GM13976 (cell line): ENCODE measurements at regions not wholly inside any gene's neighbourhood (a gene's known extent, or its start where the extent isn't known, plus 50 kb on each side); places are given as distances from the start of the nearest gene placed in this dataset.

Experiments used
- DNase-seq: peaks from one replicate; pipeline ENCODE4 v3.0.0; 2012; ENCODE audit warnings: low spot score
- in situ Hi-C: fragments of 300-500 bp; cut with MboI; formaldehyde crosslinking; loops from one replicate; pipeline ENCODE4 v1.12.0; 2022; ENCODE audit warnings: low sequenced_read_pairs, mixed read lengths, inconsistent platforms; ENCODE audit not compliant: unreplicated experiment
- TF ChIP-seq, protein P1 (sequence below): IDR thresholded peaks from 2 replicates; pipeline ENCODE4 v1.5.1; 2012; ENCODE audit warnings: borderline replicate concordance, mild to moderate bottlenecking; ENCODE audit not compliant: insufficient read depth; ENCODE audit errors: extremely low read depth, missing control alignments, control extremely low read depth

DNA sequence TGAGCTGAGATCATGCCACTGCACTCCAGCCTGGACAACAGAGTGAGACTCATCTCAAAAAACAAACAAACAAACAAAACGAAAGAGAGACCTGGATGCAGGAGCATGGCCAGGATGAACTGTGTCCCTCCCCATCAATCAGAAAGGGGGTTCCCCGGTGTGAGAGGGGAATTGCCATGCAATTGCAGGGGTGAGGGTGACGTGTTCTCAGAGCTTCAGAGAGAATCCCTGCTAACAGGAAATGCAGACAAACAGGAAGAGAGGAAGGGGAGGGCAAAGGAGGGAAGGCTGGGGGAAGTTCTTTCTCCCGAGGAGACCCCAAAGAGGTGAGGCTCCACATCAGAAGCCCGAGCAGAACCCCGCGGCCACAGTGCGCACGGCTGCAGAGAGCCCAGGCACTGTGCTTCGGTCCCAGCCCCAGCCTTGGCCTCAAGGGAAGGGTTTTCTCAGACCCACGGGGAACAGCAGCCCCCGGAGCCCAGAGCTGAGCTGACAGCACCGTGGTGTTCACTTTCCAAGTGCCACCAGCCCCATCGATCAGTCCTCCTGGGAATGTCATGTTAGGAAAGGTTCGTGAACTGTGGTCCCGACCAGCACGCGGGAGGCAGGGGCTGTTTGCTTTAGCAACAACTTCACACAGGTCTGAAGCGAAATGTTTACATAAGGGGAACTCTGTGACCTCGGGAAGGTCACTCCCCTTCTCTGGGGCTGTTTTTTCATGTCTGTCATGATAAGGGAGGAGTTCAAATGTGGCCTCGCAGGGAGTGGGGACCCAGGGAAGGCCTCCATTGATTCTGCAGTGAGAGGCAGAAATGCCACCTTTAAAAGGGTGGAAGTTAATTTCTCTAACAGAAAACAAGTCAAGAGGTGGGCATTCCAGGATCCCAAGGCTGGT, 108.0 kb upstream of the ANO1 start:
- in situ Hi-C loops, result no loop called here
- DNase-seq, result no peak
- TF ChIP-seq, protein P1, sequence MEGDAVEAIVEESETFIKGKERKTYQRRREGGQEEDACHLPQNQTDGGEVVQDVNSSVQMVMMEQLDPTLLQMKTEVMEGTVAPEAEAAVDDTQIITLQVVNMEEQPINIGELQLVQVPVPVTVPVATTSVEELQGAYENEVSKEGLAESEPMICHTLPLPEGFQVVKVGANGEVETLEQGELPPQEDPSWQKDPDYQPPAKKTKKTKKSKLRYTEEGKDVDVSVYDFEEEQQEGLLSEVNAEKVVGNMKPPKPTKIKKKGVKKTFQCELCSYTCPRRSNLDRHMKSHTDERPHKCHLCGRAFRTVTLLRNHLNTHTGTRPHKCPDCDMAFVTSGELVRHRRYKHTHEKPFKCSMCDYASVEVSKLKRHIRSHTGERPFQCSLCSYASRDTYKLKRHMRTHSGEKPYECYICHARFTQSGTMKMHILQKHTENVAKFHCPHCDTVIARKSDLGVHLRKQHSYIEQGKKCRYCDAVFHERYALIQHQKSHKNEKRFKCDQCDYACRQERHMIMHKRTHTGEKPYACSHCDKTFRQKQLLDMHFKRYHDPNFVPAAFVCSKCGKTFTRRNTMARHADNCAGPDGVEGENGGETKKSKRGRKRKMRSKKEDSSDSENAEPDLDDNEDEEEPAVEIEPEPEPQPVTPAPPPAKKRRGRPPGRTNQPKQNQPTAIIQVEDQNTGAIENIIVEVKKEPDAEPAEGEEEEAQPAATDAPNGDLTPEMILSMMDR, result no peak

DNA sequence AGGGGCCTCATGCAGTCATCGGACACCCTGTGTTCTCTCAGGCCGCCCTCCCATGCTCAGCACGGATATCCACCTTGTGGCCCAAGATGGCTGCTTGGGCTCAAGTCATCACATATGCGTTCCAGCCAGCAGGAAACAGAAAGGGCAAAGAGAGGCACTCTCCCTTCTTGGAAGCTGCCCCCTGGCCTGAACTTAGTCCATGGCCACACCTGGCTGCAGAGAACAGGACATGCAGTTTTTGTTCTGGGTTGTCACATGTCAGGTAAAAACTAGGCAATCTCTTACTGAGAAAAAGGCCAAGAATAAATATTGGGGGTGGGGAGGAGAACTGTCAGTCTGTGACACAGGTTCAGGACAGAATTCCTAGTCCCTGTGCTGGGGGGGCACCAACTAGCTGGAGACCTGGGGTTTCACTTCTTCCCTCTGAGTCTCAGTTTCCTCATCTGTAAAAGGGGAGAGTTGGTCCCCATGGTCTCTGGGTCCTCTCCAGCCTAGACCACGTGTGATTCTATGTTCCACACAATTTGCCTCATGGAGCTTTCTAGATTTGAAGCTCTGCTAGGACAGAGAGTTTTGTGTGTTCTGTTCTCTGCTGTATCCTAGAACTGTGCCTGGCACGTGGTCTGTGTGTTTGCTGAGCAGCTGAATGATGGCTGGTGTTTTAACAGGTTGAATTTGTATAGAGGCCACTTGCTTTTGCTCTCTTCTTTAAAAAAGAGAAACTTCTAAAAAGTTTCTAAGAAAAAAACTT, 107.2 kb upstream of the ANO1 start:
- in situ Hi-C loops, result no loop called here
- no peak for DNase-seq
- TF ChIP-seq, protein P1, result no peak

DNA sequence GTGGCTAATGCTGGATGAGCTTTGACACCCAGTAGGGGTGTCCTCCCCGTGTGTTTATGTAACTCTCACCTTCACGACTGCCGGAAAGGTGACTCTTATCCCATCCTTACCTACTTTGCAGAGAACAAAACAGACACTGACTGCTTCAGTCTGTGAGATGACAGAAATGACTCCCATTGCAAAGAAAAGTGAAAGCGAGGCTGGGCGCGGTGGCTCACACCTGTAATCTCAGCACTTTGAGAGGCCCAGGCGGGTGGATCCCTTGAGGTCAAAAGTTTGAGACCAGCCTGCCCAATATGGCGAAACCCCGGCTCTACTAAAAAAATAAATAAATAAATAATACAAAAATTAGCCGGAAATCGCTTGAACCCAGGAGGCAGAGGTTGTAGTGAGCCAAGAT, 106.4 kb upstream of the ANO1 start:
- in situ Hi-C loops, result no loop called here
- TF ChIP-seq, protein P1, result no peak
- DNase-seq, result no peak

DNA sequence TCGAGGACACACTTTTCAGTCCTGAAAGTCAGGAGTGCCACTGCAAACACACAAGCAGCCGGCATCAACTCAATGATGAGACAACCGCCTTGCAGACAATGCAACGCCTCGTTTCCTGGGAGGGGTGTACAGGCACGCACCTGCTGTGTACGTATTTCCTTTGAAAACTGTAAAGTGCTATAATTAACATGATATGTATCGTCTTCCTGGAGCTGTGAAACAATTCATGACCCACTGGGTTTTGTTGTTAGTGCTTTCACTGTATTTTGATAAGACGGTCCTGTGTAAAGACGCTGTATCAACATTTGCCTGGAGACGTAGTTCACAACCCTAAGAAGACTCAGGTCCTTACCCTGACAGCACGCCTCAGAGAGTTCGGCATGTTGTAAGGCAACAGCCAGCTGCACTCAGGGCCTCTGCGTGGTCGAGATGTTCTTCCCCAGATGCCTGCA, 105.7 kb upstream of the ANO1 start:
- TF ChIP-seq, protein P1, result no peak
- DNase-seq, result no peak
- in situ Hi-C loops, result no loop called here

DNA sequence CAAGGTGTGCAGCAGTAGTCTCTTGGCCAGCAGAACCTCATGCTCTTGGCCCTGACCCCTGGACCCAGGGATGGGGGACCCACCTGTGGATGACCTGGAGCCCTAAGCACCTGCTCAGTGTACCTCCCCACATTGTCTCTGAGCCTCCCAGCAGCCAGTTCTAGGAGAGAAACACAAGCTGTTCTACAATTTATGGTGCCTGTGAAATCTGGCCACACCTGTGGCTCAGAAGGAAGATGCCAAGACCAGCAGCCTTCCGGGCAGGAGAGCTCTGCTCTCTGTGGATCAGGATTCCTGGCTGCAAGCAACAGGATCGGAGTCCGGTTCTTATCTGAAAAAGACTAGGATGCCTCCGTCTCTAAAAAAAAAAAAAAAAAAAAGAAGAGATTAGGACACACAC, 103.6 kb upstream of the ANO1 start:
- TF ChIP-seq, protein P1, result no peak
- in situ Hi-C loops, result no loop called here
- no peak for DNase-seq

DNA sequence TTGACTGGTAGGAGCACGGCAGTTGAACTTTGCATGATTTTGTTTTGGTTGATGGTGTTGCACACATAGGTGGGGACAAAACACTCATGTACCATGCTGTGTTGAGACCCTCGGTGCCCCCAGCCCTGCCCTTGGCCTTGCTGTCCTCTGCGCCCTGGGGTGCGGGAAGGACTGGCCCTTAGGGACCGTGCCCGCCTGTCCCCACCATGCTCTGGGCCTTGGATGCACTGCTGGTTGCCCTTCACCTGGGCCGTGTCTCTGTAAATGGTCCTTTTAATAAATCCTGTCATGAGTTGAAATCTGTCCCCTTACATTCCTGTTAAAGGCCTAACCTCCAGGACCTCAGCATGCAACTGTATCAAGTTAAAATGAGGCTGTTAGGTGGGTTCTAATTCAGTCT, 102.3 kb upstream of the ANO1 start:
- TF ChIP-seq, protein P1, result no peak
- in situ Hi-C loops, result no loop called here
- no peak for DNase-seq
